HG03103 (cell line): ENCODE measurements at regions not wholly inside any gene's neighbourhood (a gene's known extent, or its start where the extent isn't known, plus 50 kb on each side); places are given as distances from the start of the nearest gene placed in this dataset.
"Not testable (repeated sequence)": the region's sequence is repeated elsewhere in the genome, so short reads cannot be mapped to it uniquely, and the experiment has no call there.

ENCODE experiments used
- ATAC-seq: cut with Tn5 transposase; IDR thresholded peaks from one replicate; pipeline ENCODE4 v1.9.1; 2021; ENCODE audit warnings: low read depth; ENCODE audit not compliant: unreplicated experiment

DNA sequence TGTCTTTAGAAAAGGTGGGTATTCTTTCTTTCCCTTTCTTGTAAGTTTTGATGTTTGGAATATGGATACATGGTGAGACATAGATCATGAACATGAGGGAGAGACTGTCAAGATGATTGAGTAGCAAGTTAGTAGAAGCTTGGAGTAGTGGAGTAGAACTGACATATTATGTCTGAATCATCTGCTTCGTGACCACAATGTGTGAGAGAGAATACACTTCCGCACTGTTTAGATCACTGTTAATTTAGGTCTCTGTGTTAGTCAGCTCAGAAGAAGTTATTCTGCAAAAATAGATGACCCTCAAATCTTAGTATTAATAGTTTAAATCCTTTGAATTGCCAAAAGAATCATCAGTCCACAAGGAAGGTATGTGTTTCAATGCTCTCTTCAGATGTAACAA lies 151.0 kb downstream of the OXSM start:
- ATAC-seq: no peak

DNA sequence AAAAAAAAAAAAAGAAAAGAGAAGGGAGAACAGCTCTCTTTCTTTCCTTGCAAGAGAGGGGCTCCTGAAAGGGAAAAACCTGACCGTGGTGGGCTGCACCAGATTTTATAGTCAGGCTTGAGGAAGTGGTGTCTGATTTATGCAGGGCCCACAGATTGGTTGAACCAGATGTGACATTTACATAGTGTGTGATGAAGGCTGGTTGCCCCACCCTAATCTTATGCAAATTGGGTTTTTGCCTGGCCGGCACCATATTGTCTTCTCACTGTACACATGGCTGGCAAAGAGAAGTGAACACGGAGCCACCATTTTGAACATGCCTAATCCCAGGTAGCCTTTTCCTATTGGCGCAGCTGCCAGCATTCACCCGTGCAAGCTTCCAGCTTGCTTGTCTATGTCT lies 154.4 kb downstream of the OXSM start:
- ATAC-seq: no peak

DNA sequence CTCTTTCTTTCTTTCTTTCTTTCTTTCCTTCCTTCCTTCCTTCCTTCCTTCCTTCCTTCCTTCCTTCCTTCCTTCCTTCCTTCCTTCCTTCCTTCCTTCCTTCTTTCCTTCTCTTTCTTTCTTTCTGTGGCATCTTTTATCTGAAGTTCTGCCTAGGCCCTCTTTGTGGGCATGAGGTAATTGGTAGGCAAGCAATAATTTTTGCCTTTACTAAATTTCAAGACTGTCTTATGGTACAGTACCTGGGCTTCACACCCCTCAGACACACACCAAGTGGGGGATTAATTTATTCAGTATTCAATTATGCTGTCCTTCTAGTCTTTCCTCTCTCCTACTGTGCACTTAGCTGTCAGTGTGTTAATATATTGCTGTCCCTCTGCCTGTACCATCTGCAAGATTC lies 155.5 kb downstream of the OXSM start:
- no peak for ATAC-seq

DNA sequence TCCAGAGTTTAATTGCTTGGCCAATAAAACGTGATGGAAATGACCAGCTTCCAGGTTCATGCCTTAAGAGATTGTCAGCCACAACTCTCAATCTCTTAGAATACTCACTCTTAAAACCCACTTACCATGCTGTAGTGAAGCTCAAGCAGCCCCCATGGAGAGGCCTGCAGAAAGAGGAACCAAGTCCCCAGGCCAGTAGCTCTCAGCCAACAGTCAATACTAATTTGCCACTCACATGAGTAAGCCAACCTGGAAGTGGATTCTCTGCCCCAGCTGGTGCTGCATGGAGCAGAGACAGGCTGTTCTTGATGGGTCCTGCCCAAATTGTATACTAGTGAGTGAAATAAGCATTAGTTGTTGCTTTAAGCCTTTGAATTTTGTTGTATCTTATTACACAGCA lies 155.9 kb downstream of the OXSM start:
- no peak for ATAC-seq

DNA sequence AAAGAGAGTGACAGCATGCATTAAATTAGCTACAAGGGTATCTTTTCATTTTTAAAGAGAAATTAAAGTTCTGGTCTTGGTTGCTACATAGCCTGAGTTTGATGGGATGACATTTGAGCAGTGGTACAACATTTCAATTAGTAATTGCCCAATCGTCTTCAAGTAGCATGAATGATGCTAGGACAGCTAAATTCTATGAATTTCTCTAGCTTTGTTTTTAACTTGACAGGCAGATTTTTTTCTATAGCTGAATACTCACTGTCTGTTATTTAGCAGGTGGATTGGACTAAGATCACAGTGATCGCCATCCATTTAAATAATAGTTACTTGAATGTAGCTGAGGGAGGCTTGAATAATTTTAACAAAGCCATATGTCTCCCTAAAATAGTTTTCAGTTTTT lies 162.2 kb downstream of the OXSM start:
- ATAC-seq: no peak

DNA sequence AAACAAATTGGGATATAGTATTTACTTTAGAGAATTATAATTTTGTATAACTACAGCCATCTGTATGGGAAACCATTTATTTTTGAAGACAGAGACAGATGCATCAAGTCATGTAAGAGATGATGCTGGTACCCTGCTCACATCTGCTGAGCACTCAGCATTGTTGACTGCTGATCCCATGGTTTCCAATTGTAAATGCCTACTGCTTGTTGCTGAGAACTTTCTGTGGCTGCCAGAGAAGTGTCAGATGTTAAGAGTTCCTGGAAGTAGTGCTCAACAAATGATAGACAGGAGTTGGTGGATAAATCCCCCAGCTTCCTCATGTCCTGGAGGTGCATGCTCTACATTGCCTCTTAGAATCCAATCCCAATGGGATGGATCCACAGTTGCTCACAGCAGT lies 167.1 kb downstream of the OXSM start:
- no peak for ATAC-seq

DNA sequence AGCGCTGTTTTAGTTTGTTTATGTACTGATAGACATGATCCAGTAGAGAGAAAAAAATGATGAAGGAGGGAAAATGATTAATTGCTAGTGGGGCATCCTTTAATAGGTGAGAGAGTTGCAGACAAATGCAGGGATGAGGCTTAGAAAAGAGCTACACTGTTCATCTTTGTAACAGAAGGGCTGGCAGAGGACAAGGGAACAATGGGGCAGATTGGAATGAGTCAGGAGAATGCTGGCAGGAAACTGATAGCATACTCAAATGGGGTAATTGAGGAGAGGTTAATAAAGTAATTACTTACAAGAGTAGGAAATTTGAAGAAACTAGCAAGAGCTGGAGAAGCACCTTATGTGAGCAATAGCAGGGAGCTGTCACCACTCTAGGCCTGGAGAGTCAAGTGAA lies 170.9 kb downstream of the OXSM start:
- ATAC-seq: no peak

DNA sequence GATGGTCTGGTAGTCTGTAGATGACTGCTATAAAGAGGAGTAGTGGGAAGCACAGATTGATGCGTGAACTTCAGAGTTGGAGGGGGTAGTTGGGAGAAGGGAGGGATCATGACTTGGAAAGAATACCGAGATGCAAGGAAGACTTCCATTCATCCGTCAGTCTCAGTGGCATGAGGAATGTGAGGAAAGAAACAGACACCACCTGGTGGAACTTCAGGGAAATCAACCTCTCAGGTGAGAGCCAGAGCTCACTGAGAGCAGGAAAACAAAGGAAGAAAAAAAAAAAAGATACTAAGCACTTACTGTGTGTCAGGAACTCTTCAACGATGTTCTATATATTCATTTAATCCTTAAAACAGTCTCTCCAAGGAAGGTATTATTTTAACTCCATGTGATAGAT lies 172.4 kb downstream of the OXSM start:
- no peak for ATAC-seq

DNA sequence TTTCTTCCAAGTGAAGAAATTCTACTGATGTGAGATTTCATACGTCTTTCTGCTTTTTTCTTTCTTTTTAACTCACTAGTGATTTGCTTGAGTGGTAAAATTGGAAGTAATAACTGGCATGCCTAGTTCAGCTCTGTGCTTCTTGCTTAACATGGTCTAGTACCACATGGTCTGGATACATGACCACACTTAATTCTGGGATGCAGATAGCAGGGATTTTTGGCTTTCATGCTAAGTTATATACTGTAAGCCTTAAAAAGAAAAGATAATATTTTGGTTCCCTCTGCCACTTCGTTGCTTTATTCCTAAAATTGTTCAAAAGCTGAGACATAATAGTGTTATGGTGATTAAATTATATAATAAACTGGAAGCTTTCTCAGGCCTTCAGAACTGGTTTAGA lies 174.3 kb downstream of the OXSM start:
- ATAC-seq: no peak

DNA sequence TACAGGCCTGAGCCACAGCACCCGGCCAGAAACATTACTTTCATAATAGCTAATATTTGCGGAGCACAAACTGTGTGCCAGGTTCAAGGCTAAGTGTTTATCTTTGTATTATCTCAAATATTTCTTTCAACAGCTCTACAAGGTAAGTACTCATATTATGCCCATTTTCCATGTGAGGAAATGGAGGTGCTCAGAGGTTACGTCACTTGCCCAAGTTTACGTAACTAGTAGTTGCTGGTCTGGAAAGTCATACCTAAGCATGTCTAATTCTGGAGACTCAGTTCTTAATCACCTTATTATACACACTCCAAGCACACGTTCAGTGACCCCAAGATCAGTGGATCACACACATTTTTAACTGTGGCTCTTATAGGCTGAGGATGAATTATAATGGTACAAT lies 177.5 kb downstream of the OXSM start:
- no peak for ATAC-seq

DNA sequence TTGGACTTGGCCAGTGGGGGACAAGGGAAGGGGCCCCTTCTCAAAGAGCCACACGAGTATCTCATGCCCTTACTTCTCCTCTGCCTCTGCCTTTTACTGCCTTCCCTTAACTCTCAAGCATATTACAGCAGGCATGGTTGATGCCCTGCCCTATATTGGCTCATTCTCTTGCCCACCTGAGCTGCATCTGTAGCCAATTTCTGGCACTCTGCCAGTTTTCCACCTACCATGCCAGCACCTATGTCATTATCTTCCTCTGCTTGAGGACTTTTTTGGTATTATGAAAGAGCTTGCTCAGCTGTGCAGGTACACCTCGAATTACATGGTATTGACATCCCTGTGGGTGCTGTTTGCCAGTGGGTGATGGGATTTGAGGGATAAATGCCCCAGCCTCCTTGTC lies 181.8 kb downstream of the OXSM start:
- no peak for ATAC-seq

DNA sequence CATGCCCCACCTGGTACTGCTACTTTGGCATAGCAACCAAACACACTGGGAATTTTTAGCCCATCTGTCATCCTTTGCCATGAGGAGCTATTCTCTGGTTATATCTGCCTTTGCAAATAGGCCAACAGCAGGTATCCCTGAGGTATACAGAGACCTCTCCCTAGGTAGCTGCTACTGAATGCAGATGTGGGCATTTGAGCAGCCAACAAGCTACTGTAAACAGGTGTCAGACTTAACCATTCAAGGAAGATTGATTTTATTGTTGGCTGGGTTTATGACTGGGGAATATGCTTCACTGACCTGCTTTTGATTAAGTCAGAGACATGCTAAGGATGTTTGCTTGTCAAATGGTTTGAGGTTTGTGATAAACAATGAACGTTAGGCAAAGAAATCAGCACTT lies 183.2 kb downstream of the OXSM start:
- ATAC-seq: no peak

DNA sequence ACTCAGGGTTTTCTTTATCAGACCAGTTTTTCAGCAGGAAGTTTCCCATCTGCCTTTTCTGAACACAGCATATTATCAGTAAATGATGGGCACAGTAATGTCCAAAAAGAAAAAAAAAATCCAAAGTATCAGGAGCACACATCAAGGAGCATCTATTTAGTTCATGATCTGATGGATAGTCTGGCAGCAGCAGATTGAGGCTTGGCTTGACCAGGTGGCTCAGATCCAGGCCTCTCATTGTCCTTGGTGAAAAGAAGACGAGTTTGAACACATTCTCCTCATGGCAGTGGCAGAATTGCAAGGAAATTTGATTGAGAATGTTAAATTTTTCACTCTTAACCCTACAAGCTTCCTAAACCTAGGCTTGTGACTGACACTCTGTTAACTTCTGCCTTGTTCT lies 192.9 kb downstream of the OXSM start:
- ATAC-seq: no peak

DNA sequence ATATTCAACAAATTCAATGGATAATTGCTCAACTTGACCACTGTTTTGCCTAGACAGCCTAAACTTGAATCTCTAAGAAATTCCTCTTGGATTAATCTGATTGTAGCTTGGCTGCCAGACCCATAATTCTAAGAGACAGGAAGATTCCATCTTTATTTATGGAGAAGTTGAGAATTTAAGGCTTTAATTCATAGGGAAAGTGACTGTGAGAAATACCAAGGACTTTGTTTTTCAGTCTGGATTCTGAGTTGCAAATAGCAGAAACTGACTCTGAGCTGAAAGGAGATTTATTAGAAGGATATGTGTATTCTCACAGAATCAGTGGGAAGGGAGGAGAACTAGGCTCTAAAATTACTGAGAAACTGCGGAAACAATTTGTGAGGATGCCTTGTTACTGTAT lies 195.7 kb downstream of the OXSM start:
- ATAC-seq: no peak

DNA sequence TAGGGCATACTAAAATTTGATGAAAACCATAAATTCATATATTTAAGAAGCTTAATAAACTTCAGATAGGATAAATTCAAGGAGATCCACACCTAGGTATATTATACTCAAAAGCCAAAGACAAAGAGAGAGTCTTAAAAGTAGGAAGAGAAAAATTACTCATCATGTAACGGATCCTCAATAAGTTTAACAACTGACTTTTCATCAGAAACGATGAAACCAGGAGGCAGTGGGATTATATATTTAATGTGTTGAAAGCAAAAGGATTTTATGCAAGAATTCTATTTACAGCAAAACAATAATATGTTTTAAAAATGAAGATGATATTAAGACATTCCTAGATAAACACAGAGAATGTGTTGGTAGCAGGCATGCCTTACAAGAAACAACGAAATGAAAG lies 202.7 kb downstream of the OXSM start:
- no peak for ATAC-seq

DNA sequence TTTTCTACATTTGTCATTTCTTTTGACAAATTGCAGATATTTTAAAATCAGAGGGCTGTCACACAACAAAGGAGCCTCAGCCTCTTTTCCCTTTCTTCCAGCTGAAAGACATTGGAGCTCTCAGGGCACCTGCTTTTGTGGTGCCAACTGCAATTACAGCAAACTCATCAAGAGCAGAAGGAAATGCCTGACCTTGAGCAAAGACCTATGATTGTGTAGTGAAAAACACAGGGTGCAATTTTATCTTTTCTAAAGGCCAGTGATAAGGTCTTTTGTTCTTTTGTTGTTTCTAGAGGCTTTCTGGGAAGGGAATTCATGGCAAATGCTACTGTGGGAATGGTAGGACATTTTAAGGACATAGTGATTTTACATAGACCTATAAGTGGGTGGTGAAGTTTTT lies 214.3 kb downstream of the OXSM start:
- ATAC-seq: no peak

DNA sequence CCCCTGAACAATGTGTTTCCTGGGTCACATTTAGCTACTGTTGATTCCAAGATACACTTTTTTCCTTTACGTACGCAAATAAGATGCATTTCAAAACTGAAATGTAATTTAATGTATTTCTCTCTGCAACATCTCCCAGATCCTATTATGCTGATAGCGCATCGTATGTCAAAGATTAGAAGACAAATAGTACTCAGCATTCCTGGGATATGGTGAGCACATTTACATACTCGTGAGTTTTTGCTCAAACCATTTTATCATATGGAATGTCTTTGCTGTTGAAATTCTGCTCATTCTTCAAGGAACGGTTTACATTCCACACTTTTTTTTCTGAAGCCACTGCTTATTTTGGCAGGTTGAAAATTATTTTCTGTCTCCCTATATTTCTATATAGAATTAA lies 221.4 kb downstream of the OXSM start:
- ATAC-seq: no peak

DNA sequence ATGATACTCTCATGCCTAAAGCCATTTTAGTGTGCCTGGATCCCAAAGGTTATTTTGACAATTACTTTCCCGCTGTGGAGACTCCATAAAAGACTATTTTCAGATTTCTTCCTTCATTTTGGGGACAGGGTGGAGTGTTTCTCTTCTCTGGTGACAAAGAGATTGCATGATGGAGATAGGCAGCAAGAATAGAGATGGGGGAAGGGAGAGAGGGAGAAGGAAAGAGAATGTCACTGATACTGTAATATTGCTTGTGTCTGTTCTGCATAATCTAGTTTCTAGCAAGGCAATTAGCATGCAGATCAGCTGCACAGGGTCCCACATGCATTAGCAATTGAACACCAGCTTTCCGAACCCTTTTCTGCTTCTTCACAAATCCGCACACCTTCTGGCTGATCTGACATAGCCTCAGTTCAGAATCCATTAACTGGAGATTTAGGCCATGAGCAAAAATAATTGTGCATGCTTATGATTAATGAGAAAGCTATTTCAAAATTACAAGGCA lies 222.4 kb downstream of the OXSM start:
- no peak for ATAC-seq

DNA sequence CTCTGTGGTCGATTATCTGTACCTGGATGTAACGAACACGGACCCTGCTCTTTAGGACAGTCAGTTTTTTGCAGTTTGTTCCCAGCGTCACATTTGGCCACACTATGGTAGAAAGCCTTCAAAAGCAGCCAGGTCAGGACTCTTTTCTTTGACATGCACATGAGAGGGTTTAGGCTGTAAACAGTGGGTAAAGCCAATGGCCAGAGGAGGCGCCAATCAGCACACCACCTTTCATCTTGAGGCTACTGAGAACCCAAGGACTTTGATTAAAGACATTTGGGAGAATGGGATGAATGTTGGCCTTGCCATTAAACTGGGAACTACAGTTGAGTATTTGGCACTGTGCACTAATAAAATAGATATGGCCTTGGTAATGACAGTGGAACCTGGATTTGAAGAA lies 225.9 kb downstream of the OXSM start:
- no peak for ATAC-seq

DNA sequence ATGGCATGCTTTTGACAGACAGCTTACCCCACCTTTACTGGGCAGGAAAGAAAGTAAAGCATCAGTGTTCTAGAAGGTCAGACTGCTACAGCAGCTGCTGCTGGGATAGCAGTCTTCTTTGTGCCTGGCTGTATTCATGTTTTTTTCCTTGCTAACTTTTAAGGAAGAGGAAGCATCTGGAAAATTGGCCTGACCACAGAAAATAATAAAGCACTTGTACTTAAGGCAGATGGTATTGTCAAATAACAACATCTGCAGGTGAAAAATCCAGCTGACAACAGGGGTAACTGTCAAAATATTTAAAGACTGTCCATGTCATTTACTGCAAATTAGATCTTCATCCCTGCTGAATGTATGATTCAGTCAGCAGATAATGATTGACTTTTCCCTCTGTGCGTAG lies 229.0 kb downstream of the OXSM start:
- no peak for ATAC-seq

DNA sequence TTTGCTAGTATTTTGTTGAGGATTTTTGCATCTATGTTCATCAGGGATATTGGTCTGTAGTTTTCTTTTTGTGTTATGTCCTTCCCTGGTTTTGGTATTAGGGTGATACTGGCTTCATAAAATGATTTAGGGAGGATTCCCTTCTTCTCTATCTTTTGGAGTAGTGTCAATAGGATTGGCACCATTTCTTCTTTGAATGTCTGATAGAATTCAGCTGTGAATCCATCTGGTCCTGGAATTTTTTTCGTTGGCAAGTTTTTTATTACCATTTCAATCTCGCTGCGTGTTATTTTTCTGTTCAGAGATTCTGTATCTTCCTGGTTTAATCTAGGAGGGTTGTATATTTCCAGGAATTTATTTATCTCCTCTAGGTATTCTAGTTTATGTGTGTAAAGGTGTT lies 234.3 kb downstream of the OXSM start:
- ATAC-seq: not testable (repeated sequence)

DNA sequence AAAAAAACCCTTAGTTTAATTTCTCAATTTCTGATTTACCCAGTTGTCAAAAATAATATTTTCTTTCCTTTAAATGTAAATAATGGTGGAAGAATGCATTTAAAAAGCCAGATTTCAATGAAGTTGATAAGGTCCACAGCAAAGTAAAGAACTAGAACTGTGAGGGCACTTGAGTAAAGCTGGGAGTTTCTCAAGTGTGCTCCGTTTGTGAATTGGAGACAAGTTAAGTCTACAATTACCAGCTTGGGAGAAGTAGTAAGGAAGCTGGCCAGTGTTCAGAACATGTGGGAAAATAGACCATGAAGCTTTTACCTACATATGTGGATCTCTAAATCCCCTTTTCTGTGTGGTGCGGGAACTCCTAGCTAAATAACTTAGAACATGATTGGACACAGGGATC lies 239.4 kb downstream of the OXSM start:
- ATAC-seq: no peak

DNA sequence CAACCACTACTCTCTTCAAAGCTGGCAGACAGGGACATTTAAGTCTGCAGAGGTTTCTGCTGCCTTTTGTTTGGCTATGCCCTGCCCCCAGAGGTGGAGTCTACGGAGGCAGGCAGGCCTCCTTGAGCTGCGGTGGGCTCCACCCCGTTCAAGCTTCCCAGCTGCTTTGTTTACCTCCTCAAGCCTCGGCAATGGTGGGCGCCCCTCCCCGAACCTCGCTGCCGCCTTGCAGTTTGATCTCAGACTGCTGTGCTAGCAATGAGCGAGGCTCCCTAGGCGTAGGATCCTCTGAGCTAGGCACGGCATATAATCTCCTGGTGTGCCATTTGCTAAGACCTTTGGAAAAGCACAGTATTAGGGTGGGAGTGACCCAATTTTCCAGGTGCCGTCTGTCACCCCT lies 252.2 kb downstream of the OXSM start:
- ATAC-seq: not testable (repeated sequence)

DNA sequence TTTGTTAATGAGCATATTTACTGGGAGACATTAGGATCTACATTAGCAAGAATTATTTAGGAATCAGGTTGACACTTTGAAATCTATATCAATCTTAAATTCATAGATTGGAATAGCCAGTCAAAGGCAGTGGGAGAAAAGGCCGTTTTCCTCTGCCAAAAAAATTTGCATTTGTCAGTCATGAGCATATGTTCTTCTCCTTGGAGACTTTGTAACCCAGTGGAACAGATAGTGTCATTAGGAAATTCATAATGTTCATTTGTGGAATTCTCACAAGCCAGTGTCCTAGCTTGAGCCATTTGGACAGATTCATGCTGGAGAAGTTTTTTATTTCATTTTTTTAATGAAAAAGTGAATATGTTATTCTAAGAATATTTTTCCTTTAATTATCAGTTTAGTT lies 260.1 kb downstream of the OXSM start:
- ATAC-seq: no peak
